ENCODE measurements at regions not wholly inside any gene's neighbourhood (a gene's known extent, or its start where the extent isn't known, plus 50 kb on each side); places are given as distances from the start of the nearest gene placed in this dataset.

DNA sequence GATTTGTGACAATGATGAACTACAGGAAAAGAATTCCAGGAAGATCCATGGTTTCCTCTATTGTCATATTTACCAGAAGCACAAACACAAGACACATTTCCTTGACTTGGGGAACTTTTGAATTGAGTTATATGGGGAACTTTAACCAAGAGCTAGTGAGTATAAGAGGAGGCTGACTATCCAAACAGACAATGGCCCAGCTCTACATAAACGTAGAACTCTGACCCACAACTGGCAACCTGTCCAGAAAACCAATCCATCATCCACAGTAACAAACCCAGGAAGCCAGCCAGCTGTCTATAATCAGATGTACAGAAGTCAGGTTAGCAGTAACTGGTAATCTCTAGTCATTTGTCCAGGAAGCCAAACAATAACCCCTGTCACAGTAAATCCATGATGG is 167.0 kb upstream of the CPEB2 start:
- in situ Hi-C loops (cut with MboI; ENCODE audit: low pct_unique_long_range_greater_than_20kb, low sequenced_read_pairs, unreplicated experiment): no loop called here
- no peak for DNase-seq (ENCODE audit: low spot score)
- TF ChIP-seq, protein P1, sequence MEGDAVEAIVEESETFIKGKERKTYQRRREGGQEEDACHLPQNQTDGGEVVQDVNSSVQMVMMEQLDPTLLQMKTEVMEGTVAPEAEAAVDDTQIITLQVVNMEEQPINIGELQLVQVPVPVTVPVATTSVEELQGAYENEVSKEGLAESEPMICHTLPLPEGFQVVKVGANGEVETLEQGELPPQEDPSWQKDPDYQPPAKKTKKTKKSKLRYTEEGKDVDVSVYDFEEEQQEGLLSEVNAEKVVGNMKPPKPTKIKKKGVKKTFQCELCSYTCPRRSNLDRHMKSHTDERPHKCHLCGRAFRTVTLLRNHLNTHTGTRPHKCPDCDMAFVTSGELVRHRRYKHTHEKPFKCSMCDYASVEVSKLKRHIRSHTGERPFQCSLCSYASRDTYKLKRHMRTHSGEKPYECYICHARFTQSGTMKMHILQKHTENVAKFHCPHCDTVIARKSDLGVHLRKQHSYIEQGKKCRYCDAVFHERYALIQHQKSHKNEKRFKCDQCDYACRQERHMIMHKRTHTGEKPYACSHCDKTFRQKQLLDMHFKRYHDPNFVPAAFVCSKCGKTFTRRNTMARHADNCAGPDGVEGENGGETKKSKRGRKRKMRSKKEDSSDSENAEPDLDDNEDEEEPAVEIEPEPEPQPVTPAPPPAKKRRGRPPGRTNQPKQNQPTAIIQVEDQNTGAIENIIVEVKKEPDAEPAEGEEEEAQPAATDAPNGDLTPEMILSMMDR (IDR thresholded peaks at IDR 0.05; ENCODE audit: extremely low read depth, insufficient read depth, missing control alignments): no peak

DNA sequence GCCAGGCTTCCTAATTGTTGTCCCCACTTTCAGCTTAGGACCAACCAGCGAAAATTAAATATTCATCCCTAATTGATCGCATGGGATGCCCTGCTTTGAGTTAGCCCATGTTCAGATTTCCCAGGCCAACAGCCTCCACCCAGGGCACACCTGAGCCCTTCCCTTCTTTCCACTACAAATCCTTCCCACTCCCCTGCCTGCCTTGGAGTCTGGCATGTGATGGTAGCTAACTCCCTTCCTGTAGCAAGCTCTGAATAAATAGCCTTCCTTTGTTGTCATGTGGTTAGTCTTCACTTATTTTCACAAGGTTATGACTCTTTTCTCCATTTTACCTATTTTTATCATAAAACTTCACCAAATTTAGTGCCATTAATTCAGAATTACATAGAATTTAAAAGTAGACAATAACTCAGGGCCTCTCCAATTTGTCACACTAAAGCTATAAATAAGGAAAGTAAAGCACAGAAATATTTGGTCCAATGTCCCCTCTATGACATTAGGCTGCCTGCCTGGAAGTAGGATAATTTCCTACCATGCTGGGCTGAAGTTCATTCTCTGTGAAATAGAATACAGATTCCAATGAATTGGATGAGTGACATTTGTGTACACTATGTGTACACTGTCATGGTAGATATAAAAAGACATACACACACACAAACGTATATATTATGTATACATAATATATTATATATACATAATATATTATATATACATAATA is 166.4 kb upstream of the CPEB2 start:
- in situ Hi-C loops (cut with MboI; ENCODE audit: low pct_unique_long_range_greater_than_20kb, low sequenced_read_pairs, unreplicated experiment): no loop called here
- TF ChIP-seq, protein P1 (IDR thresholded peaks at IDR 0.05; ENCODE audit: extremely low read depth, insufficient read depth, missing control alignments): no peak
- DNase-seq (ENCODE audit: low spot score): no peak

DNA sequence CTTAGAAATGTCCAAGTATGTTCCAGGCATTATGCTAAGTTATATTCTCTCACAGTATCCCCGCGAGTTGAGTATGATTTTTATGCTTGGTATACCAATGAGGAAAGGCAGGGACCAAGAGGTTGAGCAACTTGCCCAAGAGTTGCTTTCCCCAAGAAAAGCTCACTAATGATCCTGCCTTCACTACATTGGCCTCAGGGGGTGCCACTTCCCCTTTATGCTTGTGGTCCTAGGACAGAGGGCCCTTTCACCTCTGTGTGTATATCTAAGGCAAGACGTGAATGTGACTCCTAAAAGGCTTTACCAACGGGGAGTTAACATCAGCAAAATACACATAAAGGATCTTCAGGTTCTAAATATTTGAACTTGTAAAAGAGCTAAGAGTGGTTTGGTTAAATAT is 164.4 kb upstream of the CPEB2 start:
- TF ChIP-seq, protein P1 (IDR thresholded peaks at IDR 0.05; ENCODE audit: extremely low read depth, insufficient read depth, missing control alignments): no peak
- no peak for DNase-seq (ENCODE audit: low spot score)

DNA sequence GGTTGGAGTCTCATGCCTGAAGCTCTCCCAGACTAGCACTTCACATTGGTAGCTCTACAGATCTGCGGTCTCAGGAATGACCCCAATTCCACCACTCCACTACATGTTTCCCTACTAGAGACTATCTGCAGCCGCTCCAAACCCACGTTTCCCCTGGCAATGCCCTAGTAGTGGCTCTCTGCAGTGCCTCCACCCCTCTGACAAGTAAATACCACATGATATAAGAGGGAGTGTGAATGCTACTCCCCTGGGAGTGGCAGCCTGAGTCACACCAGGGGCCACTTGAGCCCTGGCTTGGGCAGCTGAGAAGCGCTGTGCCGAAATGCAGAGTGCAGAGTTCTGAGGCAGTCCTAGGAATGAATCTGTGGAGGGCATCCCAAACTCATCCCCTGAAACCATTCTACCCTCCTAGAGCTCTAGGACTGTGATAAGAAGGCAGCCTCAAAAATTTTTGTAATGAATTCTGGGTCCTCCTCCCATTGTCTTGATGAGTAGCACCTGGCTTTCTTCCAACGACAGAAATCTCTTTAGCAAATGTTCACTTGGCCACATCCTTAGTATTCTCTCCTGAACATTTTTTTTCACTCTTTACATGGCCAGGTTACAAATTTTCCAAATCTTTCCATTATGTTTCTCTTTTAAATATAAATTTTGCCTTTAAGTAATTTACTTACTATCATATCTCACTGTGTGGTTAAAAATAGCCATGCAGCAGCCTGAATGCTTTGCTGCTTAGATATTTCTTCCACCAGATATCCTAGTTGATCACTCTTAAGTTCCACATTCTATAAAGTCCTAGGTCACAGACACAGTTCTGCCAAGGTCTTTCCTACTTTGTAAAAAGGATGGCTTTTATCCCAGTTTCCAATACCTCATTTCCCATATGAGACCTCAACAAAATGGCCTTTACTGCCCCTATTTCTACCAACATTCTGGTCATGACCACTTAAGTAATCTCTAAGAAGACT is 160.2 kb upstream of the CPEB2 start:
- TF ChIP-seq, protein P1 (IDR thresholded peaks at IDR 0.05; ENCODE audit: extremely low read depth, insufficient read depth, missing control alignments): no peak
- in situ Hi-C loops (cut with MboI; ENCODE audit: low pct_unique_long_range_greater_than_20kb, low sequenced_read_pairs, unreplicated experiment): no loop called here
- no peak for DNase-seq (ENCODE audit: low spot score)

More for the DNA sequence above, 164.4 kb upstream of the CPEB2 start:
- in situ Hi-C loops (cut with MboI; ENCODE audit: low pct_unique_long_range_greater_than_20kb, low sequenced_read_pairs, unreplicated experiment): no loop called here

DNA sequence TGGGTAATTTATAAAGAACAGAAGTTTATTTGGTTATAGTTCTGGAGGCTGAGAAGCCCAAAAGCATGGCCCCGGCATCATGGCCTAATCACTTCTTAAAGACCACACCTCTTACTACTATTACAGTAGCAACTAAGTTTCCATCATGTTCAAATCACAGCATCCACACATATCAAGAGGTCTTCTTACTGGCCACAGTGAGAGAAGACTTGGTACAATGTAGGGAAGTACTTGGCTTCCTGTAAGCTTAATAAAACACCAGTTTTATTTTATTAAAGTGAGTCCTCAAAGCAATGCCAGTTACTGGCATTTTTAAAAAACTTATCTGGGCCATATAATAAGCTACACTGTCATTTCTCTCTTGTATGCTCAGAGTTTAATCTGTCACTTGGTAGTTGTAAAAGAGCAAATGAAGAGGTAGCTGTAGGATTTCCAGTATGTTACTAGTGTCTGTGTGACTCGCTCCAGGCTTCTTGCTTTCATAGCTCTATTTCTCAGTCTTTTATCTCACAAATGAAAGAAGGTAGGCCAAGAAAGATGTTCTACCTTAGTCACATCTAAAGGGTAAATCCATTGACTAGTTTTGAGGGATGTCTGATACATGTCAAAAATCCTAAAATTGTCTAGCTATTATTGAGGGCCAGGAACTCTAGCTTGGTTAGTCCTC is 159.2 kb upstream of the CPEB2 start:
- no peak for DNase-seq (ENCODE audit: low spot score)
- TF ChIP-seq, protein P1 (IDR thresholded peaks at IDR 0.05; ENCODE audit: extremely low read depth, insufficient read depth, missing control alignments): no peak
- in situ Hi-C loops (cut with MboI; ENCODE audit: low pct_unique_long_range_greater_than_20kb, low sequenced_read_pairs, unreplicated experiment): no loop called here

DNA sequence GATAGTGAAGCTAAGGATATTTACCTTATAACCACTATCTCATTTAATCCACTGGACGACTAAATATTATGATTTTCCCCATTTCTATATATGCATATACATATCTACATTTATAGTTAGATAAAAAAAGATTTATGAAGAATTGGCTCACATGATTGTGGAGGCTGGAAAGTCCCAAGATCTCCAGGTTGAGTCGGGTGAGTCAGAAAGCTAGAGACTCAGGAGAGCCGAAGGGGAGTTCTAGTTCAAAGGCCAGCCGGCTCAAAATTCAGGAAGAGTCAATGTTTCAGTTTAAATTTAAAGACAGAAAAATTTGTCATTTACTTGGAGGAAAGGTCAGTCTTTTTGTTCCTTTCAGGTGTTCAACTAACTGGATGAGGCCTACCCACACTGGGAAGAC is 158.2 kb upstream of the CPEB2 start:
- TF ChIP-seq, protein P1 (IDR thresholded peaks at IDR 0.05; ENCODE audit: extremely low read depth, insufficient read depth, missing control alignments): no peak
- no peak for DNase-seq (ENCODE audit: low spot score)
- in situ Hi-C loops (cut with MboI; ENCODE audit: low pct_unique_long_range_greater_than_20kb, low sequenced_read_pairs, unreplicated experiment): no loop called here
